ENCODE measurements at regions not wholly inside any gene's neighbourhood (a gene's known extent, or its start where the extent isn't known, plus 50 kb on each side); places are given as distances from the start of the nearest gene placed in this dataset.

- Mint-ChIP-seq H3K4me3 (no peak overlapping the region), H3K27me3 (no peaks in the 10 kb centered on the region), H3K9me3 (peaks cover 6% of the 10 kb centered on the region), H3K36me3 (ENCODE audit: low read depth) (no peaks in the 10 kb centered on the region), H3K27ac (no peak overlapping the region), H3K4me1 (no peaks in the 10 kb centered on the region)
- DNase-seq: no peak
- ChIA-PET POLR2A (no interaction called here), CTCF (no interaction called here)
Observed at GRCh38 chr11:97201743-97202612, 812.2 kb downstream of the JRKL start.

- no peak for DNase-seq
- Mint-ChIP-seq H3K9me3 (peaks cover 3% of the 10 kb centered on the region), H3K4me3 (no peak overlapping the region), H3K27me3 (no peaks in the 10 kb centered on the region), H3K27ac (no peak overlapping the region), H3K36me3 (ENCODE audit: low read depth) (no peaks in the 10 kb centered on the region), H3K4me1 (no peaks in the 10 kb centered on the region)
- ChIA-PET CTCF (no interaction called here), POLR2A (no interaction called here)
Observed at GRCh38 chr11:97202613-97203292, 812.9 kb downstream of the JRKL start.

GRCh38 chr11:97218011-97218410 lies 828.2 kb downstream of the JRKL start:
- POLR2A ChIA-PET: no interaction called here
- CTCF ChIA-PET: interaction anchor here (1.1 kb wide), 1 partner anchor 9 kb away, joined by 3 read pairs; no protein-coding TSS in a partner anchor
- H3K27me3 Mint-ChIP-seq: no peaks in the 10 kb centered on the region
- H3K36me3 Mint-ChIP-seq (ENCODE audit: low read depth): no peaks in the 10 kb centered on the region
- H3K4me3 Mint-ChIP-seq: no peak overlapping the region
- no peak for DNase-seq
- no peak overlapping the region for H3K27ac Mint-ChIP-seq
- H3K9me3 Mint-ChIP-seq: no peaks in the 10 kb centered on the region
- H3K4me1 Mint-ChIP-seq: no peaks in the 10 kb centered on the region

- H3K27ac Mint-ChIP-seq: no peak overlapping the region
- no peaks in the 10 kb centered on the region for H3K4me1 Mint-ChIP-seq
- no peaks in the 10 kb centered on the region for H3K27me3 Mint-ChIP-seq
- ChIA-PET POLR2A (no interaction called here), CTCF (no interaction called here)
- H3K36me3 Mint-ChIP-seq (ENCODE audit: low read depth): no peaks in the 10 kb centered on the region
- H3K9me3 Mint-ChIP-seq: no peaks in the 10 kb centered on the region
- no peak for DNase-seq
- H3K4me3 Mint-ChIP-seq: no peak overlapping the region
Observed at GRCh38 chr11:97223647-97224046, 833.8 kb downstream of the JRKL start.

- no peaks in the 10 kb centered on the region for H3K4me1 Mint-ChIP-seq
- no peak for DNase-seq
- H3K4me3 Mint-ChIP-seq: no peak overlapping the region
- no peak overlapping the region for H3K27ac Mint-ChIP-seq
- POLR2A ChIA-PET: no interaction called here
- no peaks in the 10 kb centered on the region for H3K27me3 Mint-ChIP-seq
- H3K9me3 Mint-ChIP-seq: no peaks in the 10 kb centered on the region
- CTCF ChIA-PET: no interaction called here
- H3K36me3 Mint-ChIP-seq (ENCODE audit: low read depth): no peaks in the 10 kb centered on the region
Observed at GRCh38 chr11:97224396-97224795, 834.6 kb downstream of the JRKL start.

- H3K36me3 Mint-ChIP-seq (ENCODE audit: low read depth): no peaks in the 10 kb centered on the region
- H3K27ac Mint-ChIP-seq: no peak overlapping the region
- DNase-seq: no peak
- ChIA-PET CTCF (no interaction called here), POLR2A (no interaction called here)
- no peaks in the 10 kb centered on the region for H3K27me3 Mint-ChIP-seq
- no peaks in the 10 kb centered on the region for H3K9me3 Mint-ChIP-seq
- H3K4me3 Mint-ChIP-seq: no peak overlapping the region
- no peaks in the 10 kb centered on the region for H3K4me1 Mint-ChIP-seq
Observed at GRCh38 chr11:97225794-97226193, 836.0 kb downstream of the JRKL start.

- ChIA-PET POLR2A (no interaction called here), CTCF (no interaction called here)
- Mint-ChIP-seq H3K4me3 (no peak overlapping the region), H3K27me3 (no peaks in the 10 kb centered on the region), H3K27ac (no peak overlapping the region), H3K36me3 (ENCODE audit: low read depth) (no peaks in the 10 kb centered on the region), H3K9me3 (no peaks in the 10 kb centered on the region), H3K4me1 (no peaks in the 10 kb centered on the region)
- DNase-seq: no peak
Observed at GRCh38 chr11:97229936-97230335, 840.1 kb downstream of the JRKL start.

GRCh38 chr11:97231231-97231630 lies 841.4 kb downstream of the JRKL start:
- ChIA-PET CTCF (no interaction called here), POLR2A (no interaction called here)
- H3K27ac Mint-ChIP-seq: no peak overlapping the region
- H3K4me3 Mint-ChIP-seq: no peak overlapping the region
- H3K36me3 Mint-ChIP-seq (ENCODE audit: low read depth): no peaks in the 10 kb centered on the region
- no peaks in the 10 kb centered on the region for H3K9me3 Mint-ChIP-seq
- no peaks in the 10 kb centered on the region for H3K27me3 Mint-ChIP-seq
- DNase-seq: no peak
- no peaks in the 10 kb centered on the region for H3K4me1 Mint-ChIP-seq

GRCh38 chr11:97234016-97234415 lies 844.2 kb downstream of the JRKL start:
- H3K27me3 Mint-ChIP-seq: no peaks in the 10 kb centered on the region
- CTCF ChIA-PET: no interaction called here
- H3K27ac Mint-ChIP-seq: no peak overlapping the region
- H3K4me1 Mint-ChIP-seq: no peaks in the 10 kb centered on the region
- H3K9me3 Mint-ChIP-seq: no peaks in the 10 kb centered on the region
- no peak overlapping the region for H3K4me3 Mint-ChIP-seq
- H3K36me3 Mint-ChIP-seq (ENCODE audit: low read depth): no peaks in the 10 kb centered on the region
- DNase-seq: no peak
- POLR2A ChIA-PET: no interaction called here

- POLR2A ChIA-PET: no interaction called here
- no peak overlapping the region for H3K27ac Mint-ChIP-seq
Observed at GRCh38 chr11:97237151-97237550, 847.3 kb downstream of the JRKL start.

GRCh38 chr11:97247601-97248000 lies 857.8 kb downstream of the JRKL start:
- POLR2A ChIA-PET: no interaction called here
- CTCF ChIA-PET: interaction anchor here (0.5 kb wide), 1 partner anchor 784 kb away, joined by 6 read pairs; no protein-coding TSS in a partner anchor
- H3K9me3 Mint-ChIP-seq: peaks cover 3% of the 10 kb centered on the region
- no peak for DNase-seq
- no peak overlapping the region for H3K4me3 Mint-ChIP-seq
- no peaks in the 10 kb centered on the region for H3K36me3 Mint-ChIP-seq (ENCODE audit: low read depth)
- H3K4me1 Mint-ChIP-seq: no peaks in the 10 kb centered on the region
- no peaks in the 10 kb centered on the region for H3K27me3 Mint-ChIP-seq
- no peak overlapping the region for H3K27ac Mint-ChIP-seq

More at GRCh38 chr11:97237151-97237550, 847.3 kb downstream of the JRKL start:
- H3K36me3 Mint-ChIP-seq (ENCODE audit: low read depth): no peaks in the 10 kb centered on the region
- H3K4me1 Mint-ChIP-seq: no peaks in the 10 kb centered on the region
- H3K9me3 Mint-ChIP-seq: no peaks in the 10 kb centered on the region
- no peak for DNase-seq
- no peaks in the 10 kb centered on the region for H3K27me3 Mint-ChIP-seq
- CTCF ChIA-PET: interaction anchor here (0.6 kb wide), 1 partner anchor 418 kb away, joined by 3 read pairs; no protein-coding TSS in a partner anchor
- H3K4me3 Mint-ChIP-seq: no peak overlapping the region

GRCh38 chr11:97254790-97255189 lies 865.0 kb downstream of the JRKL start:
- Mint-ChIP-seq H3K4me3 (no peak overlapping the region), H3K27me3 (no peaks in the 10 kb centered on the region), H3K4me1 (no peaks in the 10 kb centered on the region), H3K27ac (no peak overlapping the region), H3K9me3 (peaks cover 6% of the 10 kb centered on the region), H3K36me3 (ENCODE audit: low read depth) (no peaks in the 10 kb centered on the region)
- CTCF ChIA-PET: no interaction called here
- POLR2A ChIA-PET: no interaction called here
- no peak for DNase-seq

GRCh38 chr11:97259434-97259833 lies 869.6 kb downstream of the JRKL start:
- no peak overlapping the region for H3K27ac Mint-ChIP-seq
- CTCF ChIA-PET: no interaction called here
- no peaks in the 10 kb centered on the region for H3K36me3 Mint-ChIP-seq (ENCODE audit: low read depth)
- DNase-seq: no peak
- H3K9me3 Mint-ChIP-seq: peaks cover 2% of the 10 kb centered on the region
- no peak overlapping the region for H3K4me3 Mint-ChIP-seq
- H3K4me1 Mint-ChIP-seq: no peaks in the 10 kb centered on the region
- POLR2A ChIA-PET: no interaction called here
- H3K27me3 Mint-ChIP-seq: no peaks in the 10 kb centered on the region

Data from activated CD4-positive, alpha-beta T cell treated with anti-CD3 and anti-CD28 coated beads, Interleukin-2, amount 10 ng/mL, durations not matched to agents 7 days and 5 days (primary cell).